GM20431 (cell line): ENCODE measurements at regions not wholly inside any gene's neighbourhood (a gene's known extent, or its start where the extent isn't known, plus 50 kb on each side); places are given as distances from the start of the nearest gene placed in this dataset.

ENCODE experiments used
- in situ Hi-C: fragments of 300-500 bp; cut with MseI, MboI; formaldehyde crosslinking; loops from one replicate; pipeline ENCODE4 v1.15.0; 2020; ENCODE audit warnings: low sequenced_read_pairs; ENCODE audit not compliant: unreplicated experiment

- in situ Hi-C loops, result no loop called here
Observed at GRCh38 chr2:207233731-207234130, 68.0 kb upstream of the KLF7 start.

GRCh38 chr2:207235621-207236020 is 69.9 kb upstream of the KLF7 start:
- in situ Hi-C loops, result no loop called here

- in situ Hi-C loops, result no loop called here
Observed at GRCh38 chr2:207236156-207236935, 70.6 kb upstream of the KLF7 start.

- in situ Hi-C loops, result no loop called here
Observed at GRCh38 chr2:207238831-207239701, 73.3 kb upstream of the KLF7 start.

GRCh38 chr2:207239754-207240494 is 74.2 kb upstream of the KLF7 start:
- in situ Hi-C loops, result no loop called here

GRCh38 chr2:207240649-207241048 is 74.9 kb upstream of the KLF7 start:
- in situ Hi-C loops, result no loop called here

GRCh38 chr2:207241198-207241597 is 75.5 kb upstream of the KLF7 start:
- in situ Hi-C loops, result no loop called here

GRCh38 chr2:207243601-207244000 is 77.9 kb upstream of the KLF7 start:
- in situ Hi-C loops, result no loop called here

- in situ Hi-C loops, result no loop called here
Observed at GRCh38 chr2:207244971-207245925, 79.5 kb upstream of the KLF7 start.

- in situ Hi-C loops, result no loop called here
Observed at GRCh38 chr2:207248702-207249377, 83.1 kb upstream of the KLF7 start.

GRCh38 chr2:207251022-207251421 is 85.3 kb upstream of the KLF7 start:
- in situ Hi-C loops, result no loop called here

GRCh38 chr2:207251573-207252192 is 85.9 kb upstream of the KLF7 start:
- in situ Hi-C loops, result no loop called here

GRCh38 chr2:207252416-207252815 is 86.7 kb upstream of the KLF7 start:
- in situ Hi-C loops, result no loop called here

- in situ Hi-C loops, result no loop called here
Observed at GRCh38 chr2:207252979-207253645, 87.4 kb upstream of the KLF7 start.

GRCh38 chr2:207253666-207254345 is 88.1 kb upstream of the KLF7 start:
- in situ Hi-C loops, result no loop called here

- in situ Hi-C loops, result no loop called here
Observed at GRCh38 chr2:207254591-207255464, 89.1 kb upstream of the KLF7 start.
